ENCODE measurements at regions not wholly inside any gene's neighbourhood (a gene's known extent, or its start where the extent isn't known, plus 50 kb on each side); places are given as distances from the start of the nearest gene placed in this dataset.
"Not testable (repeated sequence)": the region's sequence is repeated elsewhere in the genome, so short reads cannot be mapped to it uniquely, and the experiment has no call there.

DNA sequence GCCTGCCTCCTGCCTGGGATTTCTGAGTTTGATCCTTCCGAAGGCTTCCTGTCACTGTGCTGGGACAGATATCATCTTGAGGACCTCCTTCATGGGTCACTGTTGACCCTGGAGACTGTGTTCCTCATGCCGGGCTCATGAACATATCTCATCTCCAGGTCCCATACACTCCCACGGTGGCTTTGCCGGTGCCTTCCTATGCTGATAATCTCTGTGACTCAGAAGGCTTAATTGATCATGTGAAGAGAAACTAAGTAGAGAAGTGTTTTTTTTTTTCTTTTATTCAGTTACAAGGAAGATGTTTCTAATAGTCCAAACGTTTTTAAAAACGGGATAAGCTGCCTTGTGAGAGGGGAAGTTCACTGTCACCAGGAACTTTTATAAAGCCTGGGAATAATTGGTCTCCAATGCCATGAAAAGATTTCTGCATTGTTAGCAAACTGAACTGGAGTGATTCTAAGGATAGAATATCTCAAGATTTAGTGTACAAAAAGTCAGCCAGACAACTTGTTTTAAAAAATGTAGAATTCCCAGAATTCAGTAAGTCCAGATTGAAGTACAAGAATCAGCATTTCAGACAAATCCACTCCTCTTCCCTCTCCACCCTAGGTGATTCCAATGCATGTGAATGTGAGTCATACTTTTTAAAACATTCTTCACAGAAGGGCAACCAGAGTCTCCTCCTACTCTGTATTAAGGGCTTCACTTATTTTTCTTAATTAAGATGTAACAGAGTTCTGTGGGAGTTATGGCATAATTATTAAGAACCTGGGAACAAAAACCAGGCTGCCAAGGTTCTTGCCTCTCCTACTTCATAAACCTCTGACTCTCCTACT, 139.8 kb upstream of the LGR5 start:
- no peak for DNase-seq (ENCODE audit: low read depth in 2 of 2)

DNA sequence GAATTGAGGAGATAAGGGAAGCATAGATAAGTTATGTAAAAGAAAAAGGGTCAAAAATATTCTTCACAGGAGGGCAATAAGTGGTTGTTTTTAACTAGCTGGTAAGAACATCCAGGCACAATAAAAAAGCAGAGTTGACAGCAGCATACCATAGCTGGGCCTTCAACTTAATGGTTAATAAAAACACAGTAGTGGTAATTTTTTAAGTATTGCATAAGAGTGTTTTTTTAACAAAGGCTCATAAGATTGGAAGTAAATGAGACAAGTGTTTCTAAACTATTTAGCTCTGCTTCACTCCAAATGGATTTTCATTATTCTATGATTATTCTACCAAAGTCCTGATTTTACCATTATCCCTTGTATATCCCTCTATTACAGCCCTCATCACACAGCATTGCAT, 140.1 kb upstream of the TSPAN8 start:
- no peak for DNase-seq (ENCODE audit: low read depth in 2 of 2)

DNA sequence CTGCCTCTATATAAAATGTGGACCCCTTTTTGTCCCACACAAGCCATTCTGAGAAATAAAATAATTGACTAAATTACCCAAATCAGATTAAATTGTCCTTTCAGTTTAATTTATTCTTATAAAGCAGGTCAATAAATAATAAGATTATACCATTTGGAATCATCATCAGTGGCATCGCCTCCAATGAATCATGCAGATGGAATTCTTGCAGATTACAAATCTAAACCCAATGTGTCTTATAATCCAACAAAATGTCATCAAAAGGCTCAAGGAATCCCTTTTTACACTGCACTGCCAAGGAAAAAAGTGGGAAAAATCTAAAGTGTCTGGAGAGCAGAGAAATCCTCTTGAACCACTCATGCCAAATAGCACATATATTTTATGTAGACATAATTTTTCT, 138.2 kb upstream of the TSPAN8 start:
- no peak for DNase-seq (ENCODE audit: low read depth in 2 of 2)

DNA sequence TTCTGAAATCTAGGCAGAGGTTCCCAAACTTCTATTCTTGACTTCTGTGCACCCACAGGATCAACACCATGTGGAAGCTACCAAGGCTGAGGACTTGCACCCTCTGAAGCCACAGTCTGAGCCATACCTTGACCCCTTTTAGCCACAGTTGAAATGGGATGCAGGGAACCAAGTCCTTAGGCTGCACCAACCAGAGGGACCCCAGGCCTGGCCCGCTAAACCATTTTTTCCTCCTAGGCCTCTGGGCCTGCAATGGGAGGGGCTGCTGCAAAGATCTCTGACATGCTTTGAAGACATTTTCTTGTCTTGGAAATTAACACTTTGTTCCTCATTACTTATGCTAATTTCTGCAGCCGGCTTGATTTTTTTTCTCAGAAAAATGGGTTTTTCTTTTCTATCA, 133.9 kb upstream of the TSPAN8 start:
- no peak for DNase-seq (ENCODE audit: low read depth in 2 of 2)

DNA sequence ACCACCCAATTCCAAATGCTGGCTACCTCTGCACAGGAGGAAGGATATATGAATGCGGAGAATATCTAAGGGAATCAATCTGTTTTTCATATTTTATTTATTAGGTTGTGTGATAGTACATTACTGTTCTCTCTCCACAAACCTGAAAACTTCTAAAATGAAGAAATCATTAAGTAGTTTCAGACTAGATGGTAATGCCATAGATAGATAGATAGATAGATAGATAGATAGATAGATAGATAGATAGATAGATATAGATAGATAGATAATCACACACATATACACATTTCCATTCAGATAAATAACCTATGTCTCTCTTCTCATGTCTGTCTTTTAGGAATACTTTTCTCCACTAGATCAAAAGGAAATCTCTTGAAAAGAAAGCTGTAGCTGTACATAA, 126.1 kb upstream of the TSPAN8 start:
- no peak for DNase-seq (ENCODE audit: low read depth in 2 of 2)

DNA sequence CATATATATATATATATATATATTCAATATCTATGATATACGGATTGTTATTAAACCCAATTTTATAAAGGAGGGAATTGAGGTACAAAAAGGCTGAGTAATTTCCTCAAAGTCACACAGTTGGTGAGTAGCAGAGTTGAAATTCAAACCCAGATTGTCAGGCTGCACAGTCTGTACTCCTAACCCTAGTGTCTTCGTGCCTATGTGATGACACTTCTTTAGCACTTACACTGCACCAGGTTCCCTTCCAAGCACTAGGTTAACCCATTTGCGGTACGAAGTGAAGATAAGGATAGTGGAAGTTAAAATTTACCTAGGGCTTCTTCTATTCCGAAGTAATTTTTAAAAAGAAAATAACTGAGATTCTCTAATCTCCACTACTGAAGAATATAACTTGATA, 125.1 kb upstream of the TSPAN8 start:
- DNase-seq (ENCODE audit: low read depth in 2 of 2), result no peak

DNA sequence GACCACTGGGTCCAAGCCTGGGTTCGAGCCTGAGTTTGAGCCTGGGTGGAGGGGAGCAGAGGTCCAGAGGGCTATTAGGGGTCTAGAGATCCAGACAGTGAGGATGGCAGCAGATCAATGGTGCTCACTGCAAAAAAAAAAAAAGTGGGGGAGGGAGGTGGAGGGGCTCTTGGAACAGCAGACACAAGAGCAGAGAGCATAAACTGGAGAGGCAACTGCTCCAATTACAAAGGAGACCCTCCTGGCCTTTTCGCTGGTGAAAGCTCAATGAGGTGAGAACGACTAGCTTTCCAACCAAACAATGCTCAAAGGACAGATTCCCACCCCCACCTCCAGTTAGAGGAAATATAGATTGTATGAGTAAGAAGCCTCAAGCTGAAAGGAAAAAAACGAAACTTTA, 124.2 kb upstream of the TSPAN8 start:
- no peak for DNase-seq (ENCODE audit: low read depth in 2 of 2)

DNA sequence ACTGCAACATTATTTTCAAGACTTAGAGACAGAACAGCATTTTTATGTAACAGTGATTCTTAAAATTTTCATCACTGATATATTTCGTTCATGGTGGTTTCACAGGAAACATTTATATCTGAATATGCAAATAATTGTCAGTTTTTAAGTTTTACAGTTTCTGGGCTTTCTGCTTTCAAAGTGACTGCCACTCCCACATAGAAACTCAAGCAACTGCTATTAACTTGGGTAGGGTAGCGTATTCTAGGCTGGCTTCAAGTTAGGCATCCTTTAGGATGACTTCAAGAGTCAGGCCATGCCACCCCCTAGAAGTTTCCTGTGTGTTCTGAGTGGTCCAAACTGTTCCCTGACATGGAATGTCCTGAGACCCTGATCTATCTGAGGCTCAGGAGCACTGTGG, 123.6 kb upstream of the TSPAN8 start:
- DNase-seq (ENCODE audit: low read depth in 2 of 2), result no peak

DNA sequence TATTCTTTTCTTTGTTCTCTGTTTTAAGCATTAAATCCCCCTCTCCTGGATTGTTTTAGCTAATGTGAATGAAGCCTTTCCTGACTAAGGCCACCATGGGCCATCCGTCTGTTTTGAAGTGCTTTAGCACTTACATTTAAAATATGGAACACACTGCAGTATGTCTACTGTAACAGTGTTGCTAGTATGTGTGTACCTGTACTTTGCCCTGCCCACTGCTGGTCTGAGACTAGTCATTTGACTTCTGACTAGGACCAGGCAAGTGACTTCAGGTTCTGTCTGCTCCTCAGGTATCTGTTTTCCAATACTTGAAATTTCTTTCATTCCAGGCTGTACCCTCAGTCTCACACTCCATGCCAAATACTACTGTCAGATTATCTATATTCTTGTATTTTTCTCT, 120.1 kb upstream of the TSPAN8 start:
- DNase-seq (ENCODE audit: low read depth in 2 of 2), result no peak

DNA sequence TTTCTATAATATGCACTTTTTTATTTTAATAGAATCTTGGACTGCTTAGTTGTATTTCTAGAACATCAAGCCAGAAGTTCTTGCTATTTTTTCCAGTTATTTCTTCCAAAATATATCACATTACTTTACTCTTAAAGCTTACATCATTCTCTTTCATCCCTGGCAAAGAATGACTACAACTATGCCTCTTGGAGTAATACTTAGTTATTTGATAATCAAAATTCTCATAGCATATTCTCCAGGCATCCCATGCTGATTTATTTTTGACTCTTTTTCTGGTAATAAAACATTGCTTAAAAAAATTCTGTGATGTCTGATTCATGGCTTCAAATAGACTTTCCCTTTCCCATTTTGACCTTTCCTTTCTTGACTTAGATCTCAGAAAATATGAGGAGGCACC, 118.7 kb upstream of the TSPAN8 start:
- DNase-seq (ENCODE audit: low read depth in 2 of 2), result no peak

DNA sequence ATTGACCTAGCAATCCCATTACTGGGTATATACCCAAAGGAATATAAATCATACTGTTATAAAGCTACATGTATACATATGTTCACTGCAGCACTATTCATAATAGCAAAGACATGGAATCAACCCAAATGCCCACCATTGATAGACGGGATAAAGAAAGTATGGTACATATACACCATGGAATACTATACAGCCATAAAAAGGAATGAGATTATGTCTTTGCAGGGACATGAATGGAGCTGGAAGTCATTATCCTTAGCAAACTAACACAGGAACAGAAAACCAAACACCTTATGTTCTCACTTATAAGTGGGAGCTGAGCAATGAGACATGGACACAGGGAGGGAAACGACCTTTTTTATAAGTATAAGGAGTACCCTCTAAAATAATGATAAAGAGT, 113.0 kb upstream of the TSPAN8 start:
- DNase-seq (ENCODE audit: low read depth in 2 of 2), result not testable (repeated sequence)

DNA sequence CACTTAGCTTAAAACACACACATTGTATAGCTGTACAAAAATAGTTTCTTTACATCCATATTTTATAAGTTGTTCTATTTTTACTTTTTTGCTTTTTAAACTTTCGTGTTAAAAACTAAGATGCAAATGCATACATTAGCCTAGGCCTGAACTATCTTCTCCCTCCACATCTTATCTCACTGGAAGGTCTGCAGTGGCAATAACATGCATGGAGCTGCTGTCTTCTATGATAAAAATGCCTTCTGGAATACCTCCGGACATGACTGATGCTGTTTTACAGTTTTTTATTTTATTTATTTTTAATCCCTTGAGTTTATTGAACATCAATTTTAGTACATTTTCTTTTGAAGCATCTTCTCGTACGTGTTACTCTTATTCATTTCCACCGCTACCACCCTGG, 112.3 kb upstream of the TSPAN8 start:
- no peak for DNase-seq (ENCODE audit: low read depth in 2 of 2)

DNA sequence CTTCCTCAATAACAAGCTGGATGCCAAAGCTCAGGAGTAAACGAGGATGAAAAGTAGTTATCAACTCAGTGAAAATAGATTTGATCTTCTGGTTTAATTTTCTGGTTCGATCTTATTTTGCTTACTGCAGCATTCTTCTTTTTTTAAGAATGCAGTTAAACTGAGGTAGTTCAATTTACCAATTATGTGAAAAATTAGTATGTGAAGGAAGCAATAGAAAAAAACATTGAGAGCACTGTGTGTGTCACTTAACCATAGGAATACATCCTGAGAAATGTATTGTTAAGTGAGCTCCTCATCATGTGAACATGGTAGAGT, 111.4 kb upstream of the TSPAN8 start:
- no peak for DNase-seq (ENCODE audit: low read depth in 2 of 2)

DNA sequence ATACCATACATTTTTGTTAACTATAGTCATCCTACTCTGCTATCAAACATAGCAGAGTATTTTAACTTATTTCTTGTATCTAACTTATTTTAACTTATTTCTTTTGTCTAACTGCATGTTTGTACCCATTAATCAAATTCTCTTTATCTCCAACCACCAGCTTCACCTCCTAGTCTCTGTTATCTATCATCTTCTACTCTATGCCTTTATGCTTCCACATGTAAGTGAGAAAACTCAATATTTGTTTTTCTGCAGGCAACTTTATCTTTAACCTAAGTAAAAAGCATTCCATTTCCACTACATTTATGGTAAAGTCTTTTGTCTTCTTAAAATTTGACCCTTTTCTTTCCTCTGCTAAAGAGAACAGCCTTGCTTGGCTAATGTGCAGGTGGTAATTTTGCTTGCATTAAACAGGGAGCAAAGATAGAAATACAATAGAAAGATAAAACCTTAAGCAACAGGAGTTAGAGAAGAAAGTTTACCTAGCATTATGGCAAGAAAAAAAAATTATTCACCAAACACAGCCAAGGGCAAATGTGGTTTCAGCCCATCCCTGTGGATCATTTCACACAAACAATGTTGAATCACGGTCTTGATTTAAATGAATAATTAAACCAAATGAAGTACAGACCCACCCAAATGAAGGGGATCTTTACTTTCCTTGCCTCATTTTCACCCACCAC, 110.9 kb upstream of the TSPAN8 start:
- no peak for DNase-seq (ENCODE audit: low read depth in 2 of 2)

DNA sequence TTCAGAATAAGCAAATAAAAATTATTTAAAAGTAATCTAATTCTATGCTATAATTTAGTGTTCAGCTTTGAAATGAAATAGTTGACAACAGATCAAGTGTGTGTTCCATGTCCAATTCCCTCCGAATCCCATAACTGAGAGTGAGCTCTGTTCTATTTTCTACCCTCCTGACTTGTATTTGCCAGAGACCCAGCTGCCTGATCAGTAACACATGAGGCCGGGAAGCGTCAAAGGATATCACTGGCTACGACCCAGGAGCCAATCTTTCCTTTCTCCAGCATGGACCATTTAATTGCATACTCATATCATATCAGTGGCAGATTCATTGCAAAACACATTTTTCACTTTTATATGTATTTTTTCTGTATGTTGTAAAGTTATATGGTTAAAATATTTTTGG, 108.8 kb upstream of the TSPAN8 start:
- DNase-seq (ENCODE audit: low read depth in 2 of 2), result no peak

DNA sequence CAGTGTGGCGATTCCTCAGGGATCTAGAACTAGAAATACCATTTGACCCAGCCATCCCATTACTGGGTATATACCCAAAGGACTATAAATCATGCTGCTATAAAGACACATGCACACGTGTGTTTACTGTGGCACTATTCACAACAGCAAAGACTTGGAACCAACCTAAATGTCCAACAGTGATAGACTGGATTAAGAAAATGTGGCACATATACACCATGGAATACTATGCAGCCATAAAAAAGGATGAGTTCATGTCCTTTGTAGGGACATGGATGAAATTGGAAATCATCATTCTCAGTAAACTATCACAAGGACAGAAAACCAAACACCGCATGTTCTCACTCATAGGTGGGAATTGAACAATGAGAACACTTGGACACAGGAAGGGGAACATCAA, 107.9 kb upstream of the TSPAN8 start:
- DNase-seq (ENCODE audit: low read depth in 2 of 2), result not testable (repeated sequence)

DNA sequence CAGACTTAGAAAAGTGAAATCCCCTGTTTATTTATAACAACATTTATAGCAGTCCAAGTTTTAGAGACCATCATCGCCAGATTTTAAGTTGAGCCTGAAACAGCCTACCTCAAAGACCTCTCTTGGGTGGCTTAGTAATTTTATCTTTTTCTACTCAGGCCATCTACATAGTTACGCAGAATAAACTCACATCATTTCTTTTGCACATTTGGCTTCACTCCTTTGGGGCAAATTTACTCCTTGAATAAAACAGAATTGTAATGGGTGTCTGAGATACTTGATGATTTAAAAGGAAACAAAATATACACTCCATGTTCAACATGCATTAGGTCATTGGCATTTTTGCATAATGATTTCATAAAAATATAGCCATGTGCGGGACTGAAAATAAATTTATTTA, 104.7 kb upstream of the TSPAN8 start:
- no peak for DNase-seq (ENCODE audit: low read depth in 2 of 2)

DNA sequence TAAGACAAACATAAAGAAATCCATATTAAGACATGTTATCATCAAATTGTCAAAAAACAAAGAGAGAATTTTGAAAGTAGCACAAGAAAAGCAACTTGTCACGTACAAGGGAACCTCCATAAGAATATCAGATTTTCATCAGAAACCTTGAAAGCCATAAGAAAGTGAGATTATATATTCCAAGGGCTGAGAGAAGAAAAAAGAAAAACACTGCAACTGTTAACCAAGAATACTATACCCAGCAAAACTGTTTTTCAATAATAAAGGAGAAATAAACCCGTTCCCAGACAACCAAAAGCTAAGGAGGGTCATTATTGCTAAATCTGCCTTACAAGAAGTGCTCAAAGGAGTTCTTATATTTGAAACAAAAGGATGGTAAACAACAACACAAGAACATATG, 94.7 kb upstream of the TSPAN8 start:
- DNase-seq (ENCODE audit: low read depth in 2 of 2), result no peak

DNA sequence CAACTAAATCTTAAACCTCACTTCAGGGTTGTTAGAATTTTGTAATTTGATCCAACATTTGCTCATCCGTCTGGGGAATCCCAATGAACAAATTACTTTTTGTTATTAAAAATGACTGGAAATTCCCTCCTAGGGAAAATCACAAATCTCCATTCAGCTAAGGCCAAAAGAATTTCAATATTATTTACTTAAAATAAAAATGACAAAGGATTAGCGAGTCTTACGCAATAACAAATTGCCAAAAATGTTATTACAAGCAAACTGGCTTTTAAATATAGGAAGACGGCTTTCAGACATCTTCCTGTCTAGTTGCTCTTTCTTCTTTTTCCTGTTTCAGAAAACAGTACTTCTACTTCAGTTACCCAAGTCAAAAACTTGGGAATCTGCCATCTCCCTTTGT, 92.4 kb upstream of the TSPAN8 start:
- no peak for DNase-seq (ENCODE audit: low read depth in 2 of 2)

DNA sequence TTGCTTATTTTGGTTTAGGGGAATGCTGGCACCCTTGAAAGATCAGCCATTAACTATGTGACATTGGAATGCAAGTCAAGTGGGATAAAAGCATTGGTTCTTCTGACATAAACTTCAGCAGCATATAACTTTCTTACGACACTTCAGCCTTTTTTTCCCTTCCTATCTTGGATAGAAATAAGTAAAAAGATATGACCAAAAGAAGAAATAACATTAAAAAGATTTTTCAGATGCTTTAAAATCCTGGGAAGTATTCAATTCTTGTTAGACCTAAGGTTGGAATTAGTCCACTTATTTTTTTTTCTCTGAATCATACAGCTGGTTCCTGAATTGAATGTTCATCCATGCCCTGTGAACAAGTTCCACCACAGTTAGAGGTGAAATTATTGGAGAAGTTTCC, 85.6 kb upstream of the TSPAN8 start:
- peak in 1 of 2 experiments; percentile 2 for DNase-seq (ENCODE audit: low read depth in 2 of 2)

DNA sequence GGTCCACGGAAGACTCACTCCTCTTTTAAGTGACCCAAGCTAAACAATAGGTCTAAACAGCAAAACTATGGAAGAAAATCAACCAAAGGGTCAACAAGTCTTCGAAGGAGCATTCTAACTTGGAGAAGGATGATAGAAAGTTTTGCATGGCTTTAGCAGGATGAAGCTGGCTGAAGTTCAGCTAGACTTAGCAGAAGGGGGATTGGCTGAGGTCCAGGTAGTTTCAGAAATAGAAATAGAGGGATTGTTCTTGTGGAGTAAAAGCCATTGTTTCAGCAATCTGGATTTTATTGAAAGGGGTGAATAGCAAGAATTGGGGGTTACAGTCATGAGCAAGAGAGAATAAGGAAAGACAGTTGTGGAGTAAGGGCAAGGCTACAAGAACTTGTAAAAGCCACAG, 84.7 kb upstream of the TSPAN8 start:
- DNase-seq (ENCODE audit: low read depth in 2 of 2), result no peak

DNA sequence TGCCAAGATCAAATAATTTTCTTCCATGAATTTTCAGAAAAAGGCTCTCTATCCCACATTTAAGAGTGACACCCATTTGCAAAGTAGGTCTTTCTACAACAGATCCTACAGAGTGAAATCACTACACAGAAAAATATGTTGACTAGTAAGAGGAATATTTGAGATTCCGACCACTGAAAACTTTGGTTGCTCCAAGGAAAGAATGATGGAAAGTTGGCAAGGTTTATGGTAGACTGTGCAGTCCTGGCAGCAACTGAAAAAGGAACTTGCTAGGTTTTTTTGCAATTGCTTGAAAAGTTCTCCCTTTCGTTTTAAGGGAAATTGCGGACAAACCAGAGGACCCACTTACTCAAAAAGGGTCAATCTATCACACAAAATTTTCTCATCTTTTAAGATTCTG, 83.1 kb upstream of the TSPAN8 start:
- no peak for DNase-seq (ENCODE audit: low read depth in 2 of 2)

DNA sequence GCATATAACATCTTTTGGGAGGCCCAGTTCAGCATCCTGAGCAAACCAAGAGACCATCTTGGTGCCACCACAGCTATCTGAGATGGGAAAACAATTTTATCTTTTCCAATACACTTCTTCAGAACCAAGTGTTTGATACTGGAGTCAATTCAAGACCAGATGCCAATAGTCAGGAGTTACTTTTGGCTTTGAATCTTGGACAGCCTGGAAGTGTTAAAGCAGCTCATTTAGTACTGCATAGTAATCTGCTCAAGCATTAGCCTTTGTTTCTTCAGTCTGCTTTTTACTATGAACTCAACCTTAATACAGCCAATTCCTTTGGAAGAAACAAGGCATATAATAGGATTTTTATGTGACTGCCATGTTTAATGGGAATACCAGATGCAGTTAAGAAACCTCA, 81.9 kb upstream of the TSPAN8 start:
- no peak for DNase-seq (ENCODE audit: low read depth in 2 of 2)

DNA sequence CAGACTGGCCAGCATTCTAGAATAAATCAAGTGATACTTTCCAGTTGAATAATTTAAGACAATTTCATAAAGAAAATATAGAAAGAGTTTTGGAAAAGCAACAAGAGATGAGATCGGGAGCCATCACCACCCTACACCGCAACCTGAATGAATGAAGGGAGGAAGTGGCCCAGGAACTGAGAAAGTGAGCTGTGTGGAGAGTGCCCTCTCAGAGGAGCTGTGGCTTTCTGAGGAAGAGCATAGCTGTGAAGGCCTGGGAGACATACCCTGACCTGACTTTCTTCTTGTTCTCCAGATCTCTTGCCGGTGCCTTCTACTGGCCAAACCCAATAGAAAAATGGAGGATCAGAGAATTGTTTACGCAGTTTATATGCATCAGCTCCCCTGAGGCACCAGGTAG, 79.3 kb upstream of the TSPAN8 start:
- DNase-seq (ENCODE audit: low read depth in 2 of 2), result no peak
